GM19239 (cell line): ENCODE measurements at regions not wholly inside any gene's neighbourhood (a gene's known extent, or its start where the extent isn't known, plus 50 kb on each side); places are given as distances from the start of the nearest gene placed in this dataset.
A peak's percentile ranks its signal among the peaks of the same experiment; 100 is the strongest.
"Not testable (repeated sequence)": the region's sequence is repeated elsewhere in the genome, so short reads cannot be mapped to it uniquely, and the experiment has no call there.

Source experiments
- DNase-seq: peaks from one replicate; pipeline ENCODE4 v3.0.0; 2011; ENCODE audit warnings: low spot score; ENCODE audit not compliant: insufficient read length
- FAIRE-seq: peaks from 2 replicates; lab custom pipeline; 2011; peaks lifted over from hg19 to GRCh38; lab: Jason Lieb, UNC

DNA sequence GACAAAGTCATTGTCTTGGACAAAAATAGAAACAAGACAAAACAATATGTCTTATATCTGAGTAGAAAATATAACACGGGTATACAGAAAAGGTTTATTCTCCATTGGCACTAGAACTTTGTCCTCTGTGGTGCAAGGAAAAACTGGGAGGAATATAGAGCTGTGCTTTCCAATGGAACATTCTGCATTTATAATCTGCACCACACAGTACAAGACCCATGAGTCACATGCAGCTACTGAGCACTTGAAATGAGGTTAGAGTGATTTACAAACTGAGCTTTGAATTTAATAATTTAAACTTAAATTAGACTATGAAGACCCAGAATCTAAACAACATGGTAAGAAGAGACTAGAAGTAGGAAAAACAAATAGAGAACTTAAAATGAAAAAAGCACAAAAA is 86.1 kb downstream of the RAP2A start:
- FAIRE-seq = no peak

DNA sequence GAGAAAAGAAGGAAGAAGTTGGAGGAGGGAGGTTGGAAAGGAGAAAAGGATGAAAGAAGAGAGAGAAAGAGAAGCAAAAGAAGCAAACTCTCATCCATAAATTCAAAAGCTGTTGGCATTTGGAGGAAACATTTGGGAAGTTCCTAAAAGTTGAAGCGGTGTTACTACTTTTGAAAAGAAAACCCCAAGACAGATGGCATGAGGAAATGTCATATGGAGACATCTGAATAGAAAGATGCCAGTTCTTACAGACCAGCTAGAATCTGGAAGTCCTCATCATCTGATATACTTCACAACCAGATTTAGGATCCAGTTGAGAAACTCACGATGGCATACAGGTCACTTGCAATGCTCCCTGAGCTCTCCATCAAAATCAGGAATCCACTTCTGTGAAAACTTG is 86.9 kb downstream of the RAP2A start:
- DNase-seq = no peak
- no peak for FAIRE-seq

More for the DNA sequence above, 86.1 kb downstream of the RAP2A start:
- DNase-seq = no peak

GRCh38 chr13:97521726-97522125 is 87.8 kb downstream of the RAP2A start:
- FAIRE-seq (no peak), DNase-seq (no peak)

- DNase-seq (no peak), FAIRE-seq (no peak)
These were observed 88.3 kb downstream of the RAP2A start for GRCh38 chr13:97522243-97522642.

DNA sequence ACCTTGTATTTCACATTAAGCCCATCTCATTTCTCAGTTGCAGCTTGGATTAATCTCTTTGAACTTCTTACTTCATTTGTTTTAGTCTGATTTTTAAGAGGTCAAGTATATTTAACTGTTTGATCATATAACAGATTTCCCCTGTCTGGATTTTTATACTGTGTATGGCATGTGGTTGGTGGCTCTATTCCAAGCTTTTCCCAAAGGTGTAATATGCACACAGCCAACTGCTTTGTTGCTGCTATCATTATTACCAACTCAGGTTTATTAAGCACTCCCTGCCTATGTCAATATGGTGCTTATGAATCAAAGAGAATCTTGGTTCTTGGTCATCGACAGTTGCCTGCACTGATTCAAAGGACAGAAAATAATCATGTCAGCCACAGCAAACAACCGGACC is 92.6 kb downstream of the RAP2A start:
- FAIRE-seq = no peak
- no peak for DNase-seq

DNA sequence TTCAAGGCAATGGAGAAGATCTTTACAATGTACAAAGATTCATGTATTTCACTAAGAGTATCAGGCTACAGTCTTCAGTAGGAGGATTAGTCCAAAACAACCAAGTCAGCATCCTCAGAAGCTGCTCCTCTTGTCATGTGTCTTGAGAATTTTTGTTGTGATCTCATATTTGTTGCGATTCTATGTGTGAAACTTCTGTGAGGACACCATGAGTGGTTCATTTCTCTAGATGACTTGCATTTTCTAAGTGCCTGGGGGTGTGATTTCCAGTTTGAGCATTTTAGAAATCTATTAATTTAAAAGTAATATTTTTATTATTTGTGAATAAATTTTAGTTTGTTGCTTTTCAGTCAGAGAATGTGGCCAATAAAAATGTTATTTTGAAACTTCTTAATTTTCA is 94.5 kb downstream of the RAP2A start:
- DNase-seq = no peak
- no peak for FAIRE-seq

DNA sequence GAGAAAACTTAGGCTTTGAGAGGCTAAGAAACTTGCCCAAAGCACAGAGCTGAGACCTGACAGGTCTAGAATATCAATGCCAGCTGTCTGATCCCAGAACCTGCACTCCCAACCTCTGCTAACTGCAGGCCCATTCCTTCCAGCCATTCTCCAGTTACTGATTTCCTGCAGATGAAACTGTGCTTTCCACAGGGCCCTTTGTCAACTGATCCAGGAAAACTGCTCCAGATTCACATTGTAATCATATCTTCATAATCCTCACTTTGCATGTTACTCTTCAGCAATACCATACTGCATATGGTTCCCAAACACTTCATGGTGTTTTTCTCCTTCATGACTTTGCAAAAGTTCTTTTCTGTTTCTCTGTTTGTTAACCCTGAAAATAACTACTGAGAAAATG is 100.6 kb downstream of the RAP2A start:
- DNase-seq = no peak
- no peak for FAIRE-seq

DNA sequence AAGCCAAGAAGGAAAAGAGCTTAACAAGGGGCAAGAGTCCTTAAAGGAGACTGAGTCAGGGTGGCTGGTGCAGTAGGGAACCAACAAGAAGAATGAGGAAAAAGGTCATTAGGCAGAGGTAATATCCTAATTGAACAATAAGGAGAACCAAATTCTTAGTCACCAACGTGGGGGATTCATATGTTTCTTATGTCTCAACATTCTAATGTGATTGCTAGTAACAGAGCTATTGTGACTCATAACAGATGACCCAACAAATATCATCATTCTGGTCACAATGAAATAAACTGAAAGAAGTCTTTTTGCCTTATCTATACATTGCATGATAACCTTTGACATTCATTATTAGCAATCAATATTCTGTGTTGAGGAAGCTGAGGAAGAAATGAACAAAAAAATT is 101.6 kb downstream of the RAP2A start:
- no peak for FAIRE-seq
- no peak for DNase-seq

DNA sequence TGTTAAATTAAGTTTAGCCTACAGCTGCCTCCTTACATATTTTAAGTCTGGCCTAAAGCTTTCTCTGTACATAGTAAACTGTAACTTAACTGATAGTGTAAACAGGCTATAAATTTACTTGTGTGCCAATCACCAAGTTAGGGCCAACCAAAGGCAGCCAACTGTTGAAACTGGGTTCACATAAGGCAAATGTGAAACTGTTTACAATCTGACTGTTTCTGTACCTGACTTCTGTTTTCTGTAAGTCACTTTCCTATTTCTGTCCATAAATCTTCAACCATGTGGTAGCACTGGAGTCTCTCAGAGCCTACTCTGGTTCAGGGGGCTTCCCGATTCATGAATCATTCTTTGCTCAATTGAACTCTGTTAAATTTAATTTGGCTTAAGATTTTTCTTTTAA is 103.1 kb downstream of the RAP2A start:
- peak; percentile 94 for FAIRE-seq

GRCh38 chr13:97538203-97538602 is 104.2 kb downstream of the RAP2A start:
- FAIRE-seq (no peak), DNase-seq (no peak)

More for the DNA sequence above, 103.1 kb downstream of the RAP2A start:
- no peak for DNase-seq

DNA sequence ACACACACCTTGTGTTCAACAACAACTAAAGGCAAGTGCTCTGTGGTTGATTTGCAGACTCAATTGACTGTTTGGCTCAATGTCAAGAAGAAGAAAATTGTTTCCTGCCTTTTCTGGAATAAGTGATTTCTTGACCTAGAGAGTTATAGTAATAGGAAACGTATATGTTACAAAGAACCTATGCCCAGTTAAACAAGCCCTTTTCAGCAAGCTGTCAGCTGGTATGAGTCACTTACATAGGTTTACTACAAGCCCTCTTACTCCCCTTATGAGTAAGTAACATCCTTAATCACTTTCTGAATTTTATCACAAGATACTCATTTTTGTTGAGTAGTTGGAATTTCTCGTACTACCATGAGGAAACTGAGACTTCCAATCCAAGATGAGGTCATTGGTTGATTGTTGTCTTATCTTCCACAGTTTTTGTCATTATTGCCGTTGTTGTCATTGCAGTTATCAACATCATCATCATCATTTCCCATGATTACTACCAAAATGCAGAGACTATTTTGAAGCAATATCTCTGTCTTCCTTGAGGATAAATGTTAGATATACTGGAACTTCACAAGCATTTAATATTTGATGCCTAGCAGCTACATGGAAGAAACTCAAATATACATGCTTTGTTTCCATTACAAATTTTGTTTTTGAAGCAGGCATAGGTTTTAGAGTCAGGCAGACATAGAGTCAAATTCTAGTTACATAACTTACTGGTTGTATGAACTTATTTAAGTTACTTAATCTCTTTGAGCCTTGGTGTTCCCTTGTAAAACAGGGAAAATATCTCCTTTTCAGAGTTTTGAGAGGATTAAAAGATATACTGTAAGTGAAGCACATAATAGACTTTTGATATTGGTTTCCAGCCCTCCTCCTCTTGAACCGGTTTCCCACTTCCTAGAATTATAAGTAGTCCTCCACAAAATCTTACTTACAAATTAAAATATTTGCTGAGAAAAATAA is 106.0 kb downstream of the RAP2A start:
- no peak for DNase-seq
- peak; percentile 69 for FAIRE-seq

GRCh38 chr13:97540696-97541095 is 106.7 kb downstream of the RAP2A start:
- no peak for DNase-seq
- FAIRE-seq = no peak

DNA sequence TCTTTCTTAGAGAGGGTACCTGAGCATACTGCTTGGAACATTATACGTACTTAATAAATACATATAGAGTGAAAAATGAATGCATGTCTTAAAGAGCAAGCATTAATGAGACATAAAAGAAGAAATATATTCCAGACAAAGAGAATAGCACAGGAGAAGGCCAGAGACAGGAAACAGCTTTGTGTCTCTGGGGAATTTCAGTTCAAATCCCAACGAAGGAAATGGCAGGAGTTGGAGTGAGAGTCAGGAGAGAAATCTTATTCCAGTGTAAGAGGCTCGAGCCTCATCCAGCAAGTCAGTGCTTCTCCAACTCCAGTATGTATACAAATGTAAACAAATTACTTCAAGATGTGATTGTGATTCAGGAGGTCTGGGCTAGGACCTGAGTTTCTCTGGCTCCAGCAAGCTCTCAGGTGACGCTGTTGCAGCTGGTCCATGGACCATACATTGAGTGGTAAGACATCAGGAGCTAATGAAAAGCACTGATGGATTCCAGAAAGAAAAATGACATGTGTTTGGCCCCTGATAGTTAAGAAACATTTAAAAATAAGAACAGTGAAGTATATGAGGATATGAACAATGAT is 108.2 kb downstream of the RAP2A start:
- FAIRE-seq (no peak), DNase-seq (no peak)

DNA sequence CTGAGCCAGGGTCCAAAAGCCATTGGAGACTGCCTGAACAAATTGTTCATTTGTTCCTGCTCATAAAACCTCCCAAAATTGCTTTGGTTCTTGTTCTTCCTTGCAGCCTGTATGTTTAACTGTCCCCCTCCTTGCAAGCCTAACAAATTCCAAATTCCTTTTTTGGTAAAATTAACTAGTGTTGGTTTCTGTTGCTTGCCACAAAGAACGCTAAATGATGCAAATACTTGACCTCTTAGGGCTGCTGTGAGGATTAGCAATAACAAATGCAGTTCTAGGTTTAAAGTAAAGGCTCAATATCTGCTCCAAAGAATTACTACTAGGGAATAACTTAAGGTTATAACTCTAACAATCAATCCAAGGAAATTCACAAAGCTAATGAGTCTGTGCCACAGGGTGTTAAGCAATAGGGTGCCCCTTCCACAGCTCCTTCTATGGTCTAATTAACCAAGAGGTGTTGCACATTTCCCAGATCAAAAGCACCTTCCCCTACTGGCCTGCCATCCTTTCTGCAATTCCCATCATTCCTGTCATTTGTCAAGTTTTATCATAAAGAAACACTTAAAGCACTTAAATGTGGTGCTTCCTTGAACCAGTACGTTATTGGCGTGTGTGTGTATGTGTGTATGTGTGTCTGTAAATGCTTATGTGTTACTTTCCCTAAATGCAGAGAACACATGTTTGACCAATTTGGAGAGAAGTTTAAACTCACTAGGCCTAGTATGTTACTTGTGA is 110.2 kb downstream of the RAP2A start:
- FAIRE-seq (no peak), DNase-seq (no peak)

DNA sequence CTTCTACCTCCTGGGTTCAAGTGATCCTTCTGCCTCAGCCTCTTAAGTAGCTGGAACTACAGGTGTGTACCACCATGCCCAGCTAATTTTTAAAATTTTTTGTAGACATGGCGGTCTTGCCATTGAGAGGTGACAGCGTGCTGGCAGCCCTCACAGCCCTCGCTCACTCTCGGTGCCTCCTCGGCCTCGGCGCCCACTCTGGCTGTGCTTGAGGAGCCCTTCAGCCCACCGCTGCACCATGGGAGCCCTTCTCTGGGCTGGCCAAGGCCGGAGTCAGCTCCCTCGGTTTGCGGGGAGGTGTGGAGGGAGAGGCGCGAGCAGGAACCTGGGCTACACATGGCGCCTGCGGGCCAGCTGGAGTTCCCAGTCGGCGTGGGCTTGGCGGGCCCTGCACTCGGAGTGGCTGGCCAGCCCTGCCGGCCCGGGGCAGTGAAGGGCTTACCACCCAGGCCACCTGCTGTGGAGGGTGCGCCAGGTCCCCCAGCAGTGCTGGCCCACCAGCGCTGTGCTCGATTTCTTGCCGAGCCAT is 111.1 kb downstream of the RAP2A start:
- FAIRE-seq = not testable (repeated sequence)

GRCh38 chr13:97548138-97548537 is 114.2 kb downstream of the RAP2A start:
- DNase-seq (no peak), FAIRE-seq (peak; percentile 4)

More for the DNA sequence above, 111.1 kb downstream of the RAP2A start:
- not testable (repeated sequence) for DNase-seq

- FAIRE-seq = no peak
These were observed 114.7 kb downstream of the RAP2A start for GRCh38 chr13:97548711-97549110.

GRCh38 chr13:97549201-97549600 is 115.2 kb downstream of the RAP2A start:
- DNase-seq (no peak), FAIRE-seq (no peak)

More at GRCh38 chr13:97548711-97549110, 114.7 kb downstream of the RAP2A start:
- DNase-seq = no peak

- no peak for DNase-seq
- FAIRE-seq = no peak
These were observed 120.5 kb downstream of the RAP2A start for GRCh38 chr13:97554496-97554895.

GRCh38 chr13:97555034-97555433 is 121.1 kb downstream of the RAP2A start:
- FAIRE-seq (no peak), DNase-seq (no peak)

DNA sequence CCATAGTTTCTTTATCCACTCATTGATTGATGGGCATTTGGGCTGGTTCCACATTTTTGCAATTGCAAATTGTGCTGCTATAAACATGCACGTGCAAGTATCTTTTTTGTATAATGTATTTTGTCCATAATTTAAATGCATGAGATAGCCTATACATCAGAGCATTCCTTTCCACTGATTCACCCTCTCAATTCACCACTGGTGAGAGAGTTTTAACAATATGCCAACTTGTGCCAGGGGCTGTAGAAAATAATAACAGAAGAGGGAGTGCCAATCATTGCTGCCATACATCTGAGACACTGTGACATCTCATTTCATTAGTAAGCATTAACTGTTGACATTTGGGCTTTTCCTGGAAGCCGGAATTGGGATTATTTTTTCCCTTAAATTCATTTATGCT is 125.1 kb downstream of the RAP2A start:
- FAIRE-seq (no peak), DNase-seq (no peak)
